HG02571 (cell line): ENCODE measurements at regions not wholly inside any gene's neighbourhood (a gene's known extent, or its start where the extent isn't known, plus 50 kb on each side); places are given as distances from the start of the nearest gene placed in this dataset.
"Not testable (repeated sequence)": the region's sequence is repeated elsewhere in the genome, so short reads cannot be mapped to it uniquely, and the experiment has no call there.

ENCODE experiments used
- ATAC-seq: cut with Tn5 transposase; IDR thresholded peaks from one replicate; pipeline ENCODE4 v1.9.1; 2021; ENCODE audit warnings: mild to moderate bottlenecking, moderate library complexity; ENCODE audit not compliant: unreplicated experiment

DNA sequence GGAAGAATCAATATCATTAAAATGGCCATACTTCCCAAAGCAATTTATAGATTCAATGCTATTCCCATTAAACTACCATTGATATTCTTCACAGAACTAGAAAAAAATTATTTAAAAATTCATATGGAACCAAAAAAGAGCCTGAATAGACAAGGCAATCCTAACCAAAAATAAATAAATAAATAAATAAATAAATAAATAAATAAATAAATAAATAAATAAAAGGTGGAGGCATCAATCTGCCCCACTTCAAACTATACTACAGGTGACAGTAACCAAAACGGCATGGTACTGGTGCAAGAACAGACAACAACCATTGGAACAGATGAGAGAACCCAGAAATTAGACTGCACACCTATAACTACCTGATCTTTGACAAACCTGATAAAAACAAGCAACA is 598.5 kb upstream of the GRM3 start:
- not testable (repeated sequence) for ATAC-seq

DNA sequence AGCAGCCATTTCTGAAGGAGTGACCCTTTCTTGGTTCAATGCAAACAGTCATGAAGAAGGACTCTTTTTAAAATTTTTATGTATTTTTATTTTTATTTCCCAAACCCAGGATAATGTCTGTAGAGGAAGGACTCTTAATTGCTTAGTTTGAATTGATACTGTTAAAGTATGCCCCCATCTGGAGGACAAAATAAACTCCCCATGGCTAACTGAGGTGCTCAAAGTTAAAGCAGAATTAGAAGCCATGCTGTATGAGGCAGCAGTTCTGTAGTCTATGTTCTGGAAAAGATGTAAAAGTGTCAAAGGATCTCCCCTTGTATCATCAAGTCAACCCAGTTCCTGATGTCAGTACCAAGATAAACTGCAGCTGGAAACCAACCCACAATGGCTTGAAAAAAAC is 617.9 kb upstream of the GRM3 start:
- no peak for ATAC-seq

DNA sequence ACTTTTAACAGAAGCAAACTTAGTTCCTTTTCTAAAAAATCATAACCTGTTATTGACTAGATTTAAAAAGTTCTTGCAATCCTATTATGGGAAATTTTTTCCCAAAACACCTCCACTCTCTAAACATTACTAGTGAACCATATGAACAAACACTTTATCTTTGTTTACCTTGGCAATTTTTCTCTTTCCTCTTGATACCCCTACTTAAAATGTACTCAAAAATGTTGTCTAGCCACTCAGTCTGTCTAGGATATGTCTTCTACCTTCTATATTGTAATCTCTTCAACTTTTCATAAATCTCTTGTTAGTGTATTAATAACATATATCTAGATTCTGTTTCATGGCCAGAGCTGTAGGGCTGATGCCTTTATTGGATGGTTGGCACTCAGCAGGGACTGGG is 630.0 kb upstream of the GRM3 start:
- ATAC-seq, result no peak

DNA sequence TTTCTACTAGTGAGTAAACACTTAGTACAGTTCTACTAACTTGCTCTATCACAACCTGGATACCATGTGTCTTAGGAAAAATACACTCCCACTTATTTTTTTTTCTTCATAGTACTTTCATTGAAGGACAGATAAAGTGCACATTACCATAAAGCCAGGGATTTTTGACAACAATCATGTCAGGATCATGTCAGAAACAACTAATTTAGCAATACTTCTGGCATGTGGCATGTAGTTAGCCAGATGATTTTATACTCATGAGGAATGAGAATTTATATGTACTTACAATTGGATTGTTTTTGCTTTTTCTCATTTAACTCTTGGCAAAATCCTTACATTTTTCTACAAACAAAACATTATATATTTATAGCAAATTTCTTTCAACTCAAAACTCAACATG is 630.7 kb upstream of the GRM3 start:
- ATAC-seq, result no peak

DNA sequence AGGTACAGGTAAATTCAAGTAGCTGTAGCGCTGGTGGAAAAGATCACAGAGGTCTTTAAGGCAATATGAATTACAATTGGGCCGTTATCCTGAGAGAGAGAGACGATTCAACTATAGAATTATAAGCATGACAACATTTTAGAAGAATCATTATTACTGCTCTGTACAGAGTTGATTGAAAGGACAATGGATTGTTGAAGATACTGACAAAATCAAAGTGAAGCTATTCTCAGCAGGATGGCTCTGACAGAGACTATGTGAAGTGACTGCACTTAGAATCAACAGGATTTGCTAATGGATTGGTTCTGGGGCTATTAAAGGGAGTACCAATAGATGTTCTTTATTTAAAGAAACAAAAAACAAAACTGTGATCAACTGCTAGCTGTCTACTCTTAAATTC is 634.8 kb upstream of the GRM3 start:
- ATAC-seq, result no peak

DNA sequence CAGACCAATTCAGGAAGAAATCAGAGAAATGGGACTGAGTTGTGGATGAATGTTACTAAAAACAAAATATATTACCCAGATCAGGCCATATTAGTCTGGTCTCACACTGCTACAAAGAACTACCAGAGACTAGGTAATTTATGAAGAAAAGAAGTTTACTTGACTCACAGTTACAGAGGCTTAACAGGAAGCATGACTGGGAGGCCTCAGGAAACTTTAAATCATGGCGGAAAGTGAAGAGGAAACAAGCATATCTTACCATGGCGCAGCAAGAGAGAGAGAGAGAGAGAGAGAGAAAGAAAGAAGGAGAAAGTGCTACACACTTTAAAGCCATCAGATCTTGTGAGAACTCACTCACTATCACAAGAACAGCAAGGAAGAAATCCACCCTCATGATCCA is 636.8 kb upstream of the GRM3 start:
- ATAC-seq, result no peak

DNA sequence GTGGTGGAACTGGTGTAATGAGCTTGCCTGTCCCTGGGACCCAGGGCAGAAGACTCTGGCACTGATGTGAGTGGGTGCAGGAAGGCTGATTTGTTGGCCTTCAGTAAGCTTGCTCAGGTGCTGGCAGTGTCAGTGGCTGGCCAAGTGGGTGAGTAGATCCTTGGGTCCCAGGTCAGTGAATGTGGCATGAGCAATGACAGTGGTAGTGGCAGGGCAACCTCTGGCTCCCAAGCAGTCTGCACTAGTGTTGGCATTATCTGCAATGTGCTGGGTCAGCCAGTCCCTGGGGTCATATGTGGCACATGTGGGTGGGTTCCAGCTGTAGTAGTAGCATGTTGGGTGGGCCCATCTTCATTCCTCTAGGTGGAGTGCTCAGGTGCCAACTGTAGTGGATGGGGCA is 640.9 kb upstream of the GRM3 start:
- no peak for ATAC-seq

DNA sequence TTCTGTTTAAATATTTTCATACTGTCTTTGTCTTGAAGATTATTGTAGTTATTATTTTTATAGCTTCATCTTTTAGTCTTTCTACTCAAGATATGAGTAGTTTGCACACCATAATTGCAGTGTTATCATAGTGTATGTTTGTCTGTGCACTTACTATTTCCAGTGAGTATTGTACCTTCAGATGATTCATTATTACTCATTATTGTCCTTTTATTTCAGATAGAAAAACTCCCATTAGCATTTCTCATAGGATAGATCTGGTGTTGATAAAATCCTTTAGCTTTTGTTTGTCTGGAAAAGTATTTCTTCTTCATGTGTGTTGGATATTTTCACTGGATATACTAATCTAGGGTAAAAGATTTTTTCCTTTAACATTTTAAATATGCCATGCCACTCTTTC is 646.2 kb upstream of the GRM3 start:
- no peak for ATAC-seq

DNA sequence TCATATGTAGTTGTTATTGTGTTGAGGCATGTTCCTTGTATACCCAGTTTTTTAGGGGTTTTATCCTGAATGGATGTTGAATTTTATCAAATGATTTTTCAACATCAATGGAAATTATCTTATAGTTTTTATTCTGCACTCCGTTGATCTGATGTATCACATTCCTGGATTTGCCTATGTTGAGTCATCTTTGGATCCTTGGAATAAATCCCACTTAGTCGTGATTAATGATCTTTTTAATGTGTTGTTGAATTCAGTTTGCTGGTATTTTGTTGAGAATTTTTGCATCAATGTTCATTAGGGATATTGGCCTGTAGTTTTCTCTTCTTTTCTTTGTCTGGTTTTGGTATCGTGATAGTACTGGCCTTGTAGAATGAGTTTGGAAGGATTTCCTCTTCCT is 648.6 kb upstream of the GRM3 start:
- no peak for ATAC-seq

DNA sequence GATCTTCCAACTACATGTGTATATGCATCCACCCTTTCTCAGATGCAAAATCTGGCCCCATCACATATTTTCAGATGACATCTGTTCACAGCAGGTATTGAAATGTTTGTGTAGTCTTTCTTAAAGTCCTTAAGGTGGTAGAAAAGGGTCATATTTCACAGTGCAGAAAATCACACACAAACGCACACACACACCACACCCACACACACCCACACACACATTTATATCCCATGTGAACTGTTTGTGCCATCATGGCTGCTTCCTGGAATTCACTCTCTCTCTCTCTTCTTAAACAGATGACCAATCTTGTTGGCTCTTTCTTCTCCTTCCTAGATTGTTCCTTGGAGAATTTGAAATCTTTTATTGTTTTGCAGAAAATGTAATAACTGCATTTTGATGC is 663.0 kb upstream of the GRM3 start:
- no peak for ATAC-seq

DNA sequence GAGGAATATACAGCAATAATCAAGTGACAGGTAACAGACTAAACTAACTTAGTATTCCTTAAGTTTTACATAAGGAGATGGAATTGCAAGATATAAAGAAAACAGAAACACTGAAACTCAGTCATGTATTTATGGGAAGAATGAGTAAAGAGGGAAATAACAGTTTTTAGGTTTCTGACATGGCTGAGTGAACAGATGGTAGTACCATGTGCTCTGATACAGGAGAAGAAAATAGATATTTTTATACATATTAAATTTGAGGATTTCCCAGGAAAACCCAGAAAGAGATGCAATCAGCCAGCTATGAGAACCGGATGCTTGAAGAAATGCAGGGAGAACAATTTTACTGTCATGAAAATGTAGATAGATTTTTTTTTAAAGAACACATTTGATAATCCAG is 669.5 kb upstream of the GRM3 start:
- ATAC-seq, result no peak

DNA sequence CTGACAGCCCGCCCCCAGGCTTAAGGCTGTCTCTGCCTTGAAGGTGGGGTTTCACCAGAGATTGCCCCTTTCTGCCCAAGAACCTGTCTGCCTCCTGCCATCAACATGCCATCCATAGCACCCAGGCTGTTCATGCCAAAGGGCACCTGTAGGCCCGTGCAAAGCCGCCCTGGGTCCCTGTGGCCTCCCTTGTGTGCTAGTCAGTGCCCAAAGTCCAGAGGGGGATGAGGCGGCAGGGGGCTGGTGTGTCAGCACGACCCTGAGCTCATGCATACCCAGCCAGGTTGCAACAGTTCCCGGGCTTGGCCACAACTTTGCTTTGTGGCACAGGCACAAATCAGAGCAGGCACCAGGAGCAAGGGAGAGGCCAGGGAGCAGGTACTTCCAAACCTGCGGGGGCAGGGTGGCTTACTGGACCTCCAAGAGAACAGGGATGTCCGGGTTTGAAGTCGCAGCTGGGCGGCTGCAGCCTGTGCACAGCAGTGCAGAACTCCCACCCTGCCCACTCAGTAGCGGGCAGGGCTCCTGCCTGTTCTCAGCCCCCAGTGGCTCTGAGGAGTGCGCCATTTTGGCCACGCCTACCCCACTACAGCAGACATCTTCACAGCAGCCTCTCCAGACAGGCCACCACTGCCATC is 671.1 kb upstream of the GRM3 start:
- ATAC-seq, result no peak

DNA sequence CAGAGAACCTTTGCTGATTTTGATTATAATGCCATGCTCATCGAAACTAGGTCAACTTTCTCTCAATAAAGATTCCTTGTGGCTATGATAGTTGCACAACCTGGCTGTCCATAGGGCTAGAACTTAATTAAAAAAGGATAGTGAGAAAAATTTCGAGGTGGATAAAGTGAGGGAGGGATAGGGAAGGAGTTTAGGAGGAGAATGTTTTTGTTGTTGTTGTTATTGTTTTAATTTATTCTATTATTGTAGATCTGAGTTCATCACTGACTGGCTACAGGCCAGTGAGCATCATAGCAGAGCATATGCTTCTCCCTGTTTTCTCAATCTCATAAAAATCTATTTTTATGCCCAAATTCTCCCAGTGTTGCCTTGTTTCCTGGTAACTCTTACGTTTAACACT is 688.7 kb upstream of the GRM3 start:
- no peak for ATAC-seq

DNA sequence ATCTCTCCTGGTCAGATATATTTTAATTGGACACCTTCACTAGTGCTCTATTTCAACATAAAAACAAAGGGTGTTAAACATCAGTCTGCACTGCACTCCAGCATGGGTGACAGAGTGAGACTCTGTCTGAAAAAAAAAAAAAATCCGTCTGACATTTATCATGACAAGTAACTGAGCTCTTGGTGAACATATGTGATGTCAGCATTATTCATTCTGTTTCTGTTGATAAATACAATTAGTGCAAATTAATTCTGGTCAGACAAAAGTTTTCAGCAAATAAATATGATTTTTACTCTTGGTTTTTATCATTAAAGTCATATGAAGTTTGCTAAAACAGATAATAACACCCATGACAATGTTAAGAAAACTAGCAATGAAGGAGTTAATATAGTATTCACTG is 692.8 kb upstream of the GRM3 start:
- ATAC-seq, result no peak

DNA sequence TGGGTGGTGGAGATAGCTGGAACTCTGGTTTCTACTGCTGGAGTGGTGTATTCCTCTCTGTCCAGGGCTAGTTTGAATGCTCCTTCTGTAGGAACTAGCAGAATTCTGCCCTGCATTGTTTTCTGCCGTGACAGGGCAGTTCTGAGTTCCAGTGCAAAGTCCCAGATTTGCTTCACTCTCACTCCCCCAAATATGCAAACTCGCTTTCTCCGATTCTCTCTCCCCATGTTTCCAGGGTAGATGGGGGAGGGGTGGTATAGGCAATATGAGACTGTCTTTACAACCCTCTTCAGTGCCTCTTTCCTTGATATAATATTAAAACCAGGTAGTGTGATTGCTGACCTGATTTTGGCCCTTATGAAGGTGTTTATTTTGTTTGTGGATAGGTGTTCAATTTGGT is 693.3 kb upstream of the GRM3 start:
- no peak for ATAC-seq

DNA sequence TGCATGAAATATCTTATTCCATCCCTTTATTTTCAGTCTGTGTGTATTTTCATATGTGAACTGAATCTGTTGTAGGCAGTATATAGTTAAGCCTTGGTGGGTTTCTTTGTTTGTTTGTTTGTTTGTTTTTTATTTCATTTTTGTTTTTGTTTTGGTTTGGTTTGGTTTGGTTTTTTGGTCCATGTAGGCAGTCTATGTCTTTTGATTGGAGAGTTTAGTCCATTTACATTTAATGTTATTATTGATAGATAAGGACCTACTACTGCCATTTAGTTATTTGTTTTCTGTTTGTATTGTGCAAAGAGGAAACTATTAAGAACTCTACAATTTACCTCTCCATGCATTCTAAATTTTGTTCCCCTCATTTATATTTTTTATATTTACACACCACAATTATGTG is 695.9 kb upstream of the GRM3 start:
- no peak for ATAC-seq

DNA sequence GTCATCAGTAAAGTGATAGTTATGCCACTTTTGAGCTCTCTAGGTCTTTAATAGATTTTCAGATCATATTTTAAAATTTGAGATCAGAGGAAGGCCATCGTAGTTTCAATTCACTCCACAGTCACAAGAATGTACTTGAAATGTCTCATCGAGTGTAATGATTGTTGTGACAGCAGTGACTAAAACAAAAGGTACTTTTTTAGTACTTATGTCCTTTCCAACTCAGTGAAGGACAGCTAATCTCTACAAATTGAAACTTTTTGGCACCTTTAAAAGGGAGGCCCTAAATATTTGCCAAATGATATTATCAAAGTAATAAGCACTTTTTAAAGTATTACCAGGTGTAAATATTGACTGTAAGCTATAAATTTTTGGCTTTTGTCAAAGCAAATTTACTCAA is 702.9 kb upstream of the GRM3 start:
- ATAC-seq, result no peak

DNA sequence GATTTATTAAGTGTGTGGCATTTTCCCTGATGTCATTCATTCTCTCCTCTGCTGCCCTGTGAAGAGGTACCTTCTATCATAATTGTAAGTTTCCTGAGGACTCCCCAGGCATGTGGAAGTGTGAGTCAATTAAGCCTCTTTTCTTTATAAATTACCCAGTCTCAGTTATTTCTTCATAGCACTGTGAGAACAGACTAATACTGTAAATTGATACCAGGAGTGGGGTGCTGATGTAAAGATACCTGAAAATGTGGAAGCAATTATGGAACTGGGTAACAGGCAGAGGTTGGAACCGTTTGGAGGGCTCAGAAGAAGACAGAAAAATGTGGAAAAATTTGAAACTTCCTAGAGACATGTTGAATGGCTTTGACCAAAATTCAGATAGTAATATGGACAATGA is 711.8 kb upstream of the GRM3 start:
- no peak for ATAC-seq

DNA sequence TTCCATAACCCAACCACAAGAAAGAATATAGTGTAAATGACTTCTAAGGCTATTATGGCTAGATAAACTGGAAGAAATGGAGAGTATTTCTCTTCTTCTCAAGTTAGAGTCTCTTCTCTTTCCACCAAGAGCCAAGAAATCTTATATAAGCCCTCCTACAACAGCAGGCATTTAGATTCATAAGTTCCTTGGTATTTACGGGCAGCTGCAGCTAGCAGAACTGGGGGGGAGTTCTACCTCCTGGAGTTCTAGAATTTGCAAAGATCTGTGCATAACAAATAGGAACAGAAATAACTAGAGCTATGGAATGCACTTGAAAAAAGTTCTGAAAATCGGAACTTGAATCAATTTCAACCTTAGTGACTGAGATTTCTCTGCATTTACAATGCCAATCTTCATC is 715.2 kb upstream of the GRM3 start:
- ATAC-seq, result no peak

DNA sequence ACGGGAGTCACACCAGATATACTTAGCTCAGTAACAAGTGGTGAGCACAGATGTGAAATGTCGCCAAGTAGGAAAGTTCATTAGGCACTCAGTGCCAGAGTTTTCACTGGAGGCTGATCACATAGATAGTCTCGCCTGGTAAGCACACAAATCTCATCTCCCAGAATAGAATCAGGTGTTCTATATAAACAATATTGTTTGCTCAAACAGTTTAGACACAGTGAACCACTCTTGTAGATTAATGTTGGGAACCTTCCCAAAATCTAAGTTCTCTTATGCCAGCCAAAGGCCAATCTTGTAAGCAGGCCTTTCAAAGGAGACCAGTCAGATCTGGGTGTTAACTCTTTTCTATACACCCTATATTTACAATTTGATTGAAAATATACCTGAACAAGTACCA is 716.5 kb upstream of the GRM3 start:
- ATAC-seq, result no peak

DNA sequence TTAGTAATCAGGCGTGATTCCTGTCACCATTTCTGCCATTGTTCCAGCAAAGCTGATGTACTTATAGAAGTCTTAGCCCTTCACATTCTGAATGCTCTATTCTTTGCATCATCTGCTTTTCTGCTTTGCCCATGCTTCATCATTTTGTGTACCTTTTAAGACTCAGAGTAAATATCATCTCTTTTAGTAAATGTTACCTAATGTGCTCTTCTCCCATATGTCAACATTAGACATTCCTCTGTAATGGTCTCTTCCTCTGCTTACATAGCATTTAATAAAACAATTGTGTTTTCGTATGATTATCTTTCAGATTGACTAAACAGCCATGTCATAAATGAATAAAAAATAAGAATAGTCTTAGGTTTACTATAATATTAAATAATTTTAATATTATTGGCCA is 719.6 kb upstream of the GRM3 start:
- ATAC-seq, result no peak

DNA sequence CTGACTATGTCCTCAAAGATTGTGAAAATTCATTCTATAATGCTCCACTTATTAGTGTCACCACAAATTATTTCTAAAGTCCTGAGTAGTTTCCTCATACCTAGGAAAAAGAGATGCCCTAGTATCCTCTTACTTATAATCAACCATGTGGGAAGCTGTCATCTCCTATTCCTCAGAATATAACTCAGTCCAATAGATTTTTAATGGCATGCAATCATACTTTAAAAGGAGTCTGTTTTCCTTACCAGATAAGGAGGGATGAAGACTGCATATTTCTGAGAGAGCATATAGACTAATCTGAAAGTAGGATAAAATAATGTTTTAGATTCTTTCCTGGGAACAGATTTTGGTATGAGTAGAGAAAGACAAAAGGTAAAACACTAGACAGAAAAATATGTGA is 727.7 kb upstream of the GRM3 start:
- ATAC-seq, result no peak

DNA sequence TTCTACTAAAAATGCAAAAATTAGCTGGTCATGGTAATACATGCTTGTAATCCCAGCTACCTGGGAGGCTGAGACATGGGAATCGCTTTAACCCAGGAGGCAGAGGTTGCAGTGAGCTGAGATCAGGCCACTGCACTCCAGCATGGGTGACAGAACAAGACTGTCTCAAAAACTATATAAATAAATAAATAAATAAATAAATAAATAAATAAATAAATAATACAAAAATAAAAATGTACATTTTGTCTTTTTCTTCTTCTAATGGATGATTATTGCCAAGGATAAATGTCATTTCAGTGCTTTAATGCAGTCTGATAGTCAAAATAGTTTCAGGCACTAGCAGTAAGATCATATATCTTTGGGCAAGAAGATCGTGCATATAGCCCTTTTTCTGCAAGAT is 727.6 kb upstream of the SEMA3D start:
- no peak for ATAC-seq

DNA sequence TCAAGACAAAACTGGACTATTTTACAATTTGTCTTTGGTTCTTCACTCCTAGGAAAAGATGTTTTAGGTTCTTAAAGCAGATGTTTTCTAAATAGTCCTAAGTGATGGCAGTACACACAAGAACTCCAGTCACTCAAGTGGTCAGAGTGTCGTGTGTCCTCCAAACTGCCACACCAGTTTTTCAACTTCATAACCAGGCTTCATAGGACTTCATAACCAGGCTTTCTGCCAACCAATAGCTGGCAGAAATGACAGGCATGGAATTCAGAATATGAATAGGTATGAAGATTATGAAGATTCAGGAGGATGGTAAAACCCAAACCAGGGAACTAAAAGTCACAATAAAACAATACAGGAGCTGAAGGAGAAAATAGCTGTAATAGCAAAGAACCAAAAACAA is 721.2 kb upstream of the SEMA3D start:
- ATAC-seq, result no peak
